CD4-positive, alpha-beta T cell treated with Interleukin-12 subunit alpha and Interleukin-12 subunit beta, for 1 hour (primary cell): ENCODE measurements at regions not wholly inside any gene's neighbourhood (a gene's known extent, or its start where the extent isn't known, plus 50 kb on each side); places are given as distances from the start of the nearest gene placed in this dataset.
"Not testable (repeated sequence)": the region's sequence is repeated elsewhere in the genome, so short reads cannot be mapped to it uniquely, and the experiment has no call there.

ENCODE experiments used
- DNase-seq: peaks from one replicate; pipeline ENCODE4 v3.0.0-alpha.2; 2020

DNA sequence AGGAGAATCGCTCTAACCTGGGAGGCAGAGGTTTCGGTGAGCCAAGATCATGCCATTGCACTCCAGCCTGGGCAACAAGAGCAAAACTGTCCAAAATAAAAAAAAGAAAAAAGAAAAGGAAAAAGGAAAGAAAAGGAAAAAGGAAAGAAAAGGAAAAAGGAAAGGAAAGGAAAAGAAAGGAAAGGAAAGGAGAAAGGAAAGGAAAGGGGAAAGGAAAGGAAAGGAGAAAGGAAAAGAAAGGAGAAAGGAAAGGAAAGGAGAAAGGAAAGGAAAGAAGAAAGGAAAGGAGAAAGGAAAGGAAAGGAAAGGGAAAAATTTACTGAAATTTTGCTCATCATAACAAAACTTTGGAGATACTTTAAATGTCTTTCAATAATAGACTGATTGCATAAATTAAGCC lies 391.3 kb upstream of the GYPC start:
- DNase-seq, result no peak

DNA sequence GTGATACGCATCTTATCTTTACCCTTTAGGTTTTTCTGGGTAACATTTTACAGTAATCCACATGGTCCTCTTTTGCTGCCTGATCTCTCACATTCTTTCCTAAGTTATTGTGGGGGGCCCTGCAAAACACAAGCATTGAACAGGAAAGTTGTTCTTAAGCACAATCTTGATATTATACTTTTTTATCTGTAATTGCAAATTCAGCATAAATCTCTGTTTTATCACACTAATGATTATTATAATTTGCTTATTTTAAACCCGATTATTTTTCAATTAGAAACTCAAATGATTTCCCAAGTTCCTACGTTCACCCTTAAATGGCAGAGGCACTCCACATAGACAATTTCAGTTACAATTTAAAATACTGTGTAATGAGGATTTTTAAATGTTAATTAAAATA lies 386.0 kb upstream of the GYPC start:
- no peak for DNase-seq

DNA sequence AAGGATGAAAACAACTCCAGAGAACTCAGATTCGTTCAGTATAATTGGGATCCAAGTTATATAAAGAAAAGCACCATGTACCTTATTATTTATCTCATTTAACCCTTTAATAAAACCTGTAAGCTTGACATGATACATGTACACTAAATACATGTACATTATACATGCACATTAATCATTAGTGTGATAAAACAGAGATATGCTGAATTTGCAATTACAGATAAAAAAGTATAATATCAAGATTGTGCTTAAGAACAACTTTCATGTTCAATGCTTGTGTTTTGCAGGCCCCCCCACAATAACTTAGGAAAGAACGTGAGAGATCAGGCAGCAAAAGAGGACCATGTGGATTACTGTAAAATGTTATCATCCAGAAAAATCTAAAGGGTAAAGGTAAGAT lies 385.4 kb upstream of the GYPC start:
- no peak for DNase-seq

DNA sequence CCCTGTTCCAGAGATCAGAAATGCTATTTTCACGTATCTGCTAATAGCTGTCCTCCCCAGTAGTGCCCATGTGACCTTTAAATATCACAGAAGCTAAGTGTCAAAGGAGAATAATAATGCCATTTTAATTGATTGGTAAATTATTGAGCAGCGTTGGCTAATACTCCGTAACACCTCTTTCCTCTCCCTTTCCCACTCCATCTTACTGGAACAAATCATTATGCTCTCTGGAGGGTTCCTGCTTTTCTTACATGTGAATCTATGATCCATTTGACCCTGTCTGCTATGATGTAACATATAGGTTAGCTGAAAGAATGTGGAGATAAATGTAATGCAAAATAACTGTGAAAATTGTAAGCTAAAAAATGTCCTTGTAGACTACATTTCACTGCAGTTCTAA lies 383.6 kb upstream of the GYPC start:
- DNase-seq, result no peak

DNA sequence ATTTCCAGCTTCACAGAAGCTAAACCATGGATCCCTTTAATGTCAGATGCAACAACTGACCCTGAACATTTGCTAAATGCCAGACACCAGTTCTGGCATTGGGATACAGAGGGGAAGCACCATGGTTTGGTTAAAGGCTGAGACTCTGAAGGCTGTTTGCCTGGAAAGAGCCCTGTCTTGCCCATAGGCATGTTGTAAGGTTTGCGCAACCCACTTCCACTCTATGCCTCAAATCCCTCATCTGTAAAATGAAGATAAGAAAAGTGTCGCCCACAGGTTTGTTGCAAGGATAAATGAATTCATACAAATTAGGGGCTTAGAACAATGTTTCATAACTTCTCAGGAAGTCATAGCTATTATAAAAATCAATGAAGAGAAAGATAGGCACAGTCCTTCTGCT lies 380.9 kb upstream of the GYPC start:
- DNase-seq, result no peak

DNA sequence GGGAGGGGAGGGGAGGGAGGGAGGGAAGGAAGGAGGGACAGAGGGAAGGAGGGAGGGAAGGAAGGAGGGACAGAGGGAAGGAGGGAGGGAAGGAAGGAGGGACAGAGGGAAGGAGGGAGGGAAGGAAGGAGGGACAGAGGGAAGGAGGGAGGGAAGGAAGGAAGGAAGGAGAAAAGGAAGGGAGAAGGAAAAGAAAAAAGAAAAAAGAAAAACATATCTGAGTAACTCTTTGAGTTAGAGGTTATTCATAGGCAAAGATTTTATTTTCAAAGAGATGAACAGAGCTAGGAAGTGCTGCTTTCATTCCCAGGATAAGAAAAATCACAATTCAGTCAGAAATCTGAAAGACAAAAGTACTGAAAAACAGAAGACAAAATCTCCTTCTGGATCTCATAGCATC lies 379.7 kb upstream of the GYPC start:
- not testable (repeated sequence) for DNase-seq

DNA sequence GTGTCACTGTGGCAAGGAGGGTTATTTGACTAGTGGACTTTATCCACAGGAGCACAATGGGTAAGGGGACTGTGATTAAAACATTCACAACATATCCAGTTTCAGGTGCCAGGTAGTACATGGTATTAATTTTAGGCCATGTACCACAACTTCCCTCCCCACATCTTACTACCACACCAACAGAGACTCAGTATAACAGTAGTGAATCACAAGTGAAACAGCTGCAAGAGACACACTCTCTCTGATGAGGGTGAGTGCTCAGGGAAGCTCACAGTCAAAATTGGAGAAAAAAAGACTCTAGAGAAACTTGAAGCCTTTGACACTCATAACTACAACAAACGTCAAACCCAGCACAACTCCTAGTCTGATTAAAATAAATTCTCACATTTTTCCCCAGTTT lies 367.6 kb upstream of the GYPC start:
- DNase-seq, result no peak

DNA sequence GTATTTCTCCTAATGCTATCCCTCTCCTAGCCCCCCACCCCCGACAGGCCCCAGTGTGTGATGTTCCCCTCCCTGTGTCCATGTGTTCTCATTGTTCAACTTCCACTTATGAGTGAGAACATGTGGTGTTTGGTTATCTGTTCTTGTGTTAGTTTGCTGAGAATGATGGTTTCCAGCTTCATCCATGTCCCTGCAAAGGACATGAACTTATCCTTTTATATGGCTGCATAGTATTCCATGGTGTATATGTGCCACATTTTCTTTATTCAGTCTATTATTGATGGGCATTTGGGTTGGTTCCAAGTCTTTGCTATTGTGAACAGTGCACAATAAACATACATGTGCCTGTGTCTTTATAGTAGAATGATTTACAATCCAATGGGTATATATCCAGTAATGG lies 362.0 kb upstream of the GYPC start:
- DNase-seq, result not testable (repeated sequence)

DNA sequence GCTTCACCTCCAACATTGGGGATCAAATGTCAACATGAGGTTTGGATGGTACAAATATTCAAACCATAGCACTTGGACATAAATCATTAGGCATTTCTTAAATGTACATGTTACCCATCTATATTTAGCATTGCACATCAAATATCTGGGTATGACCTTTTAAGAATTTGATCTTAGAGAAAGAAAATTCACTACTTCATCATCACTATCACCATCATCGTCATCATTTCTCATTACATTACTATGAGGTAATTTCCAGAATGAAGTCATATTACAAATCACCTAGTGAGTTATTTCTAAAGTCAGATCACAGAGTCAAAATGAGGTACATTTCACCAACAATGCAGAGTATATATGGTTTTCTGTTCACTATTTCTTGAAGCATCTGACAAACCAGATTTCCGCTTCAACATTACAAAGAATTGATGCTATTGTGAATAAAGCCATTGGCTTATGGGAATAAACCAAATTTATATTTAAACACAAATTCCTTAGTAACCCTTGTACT lies 356.4 kb upstream of the GYPC start:
- DNase-seq, result no peak

DNA sequence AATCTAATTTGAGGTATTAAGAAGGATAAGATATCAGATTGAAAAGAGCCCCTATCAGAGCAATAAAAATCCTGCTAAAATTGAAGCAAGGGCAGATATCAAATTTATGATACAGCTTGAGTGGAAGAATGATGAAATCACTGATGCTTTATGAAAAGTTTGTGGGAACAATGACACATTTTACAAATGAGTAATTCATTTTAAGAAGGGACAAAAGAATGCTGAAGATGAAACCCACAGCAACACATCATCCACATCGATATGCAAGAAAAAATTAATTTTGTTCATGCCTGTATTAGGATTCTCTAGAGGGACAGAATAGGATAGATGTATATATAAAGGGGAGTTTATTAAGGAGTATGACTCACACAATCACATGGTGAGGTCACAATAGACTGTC lies 355.6 kb upstream of the GYPC start:
- DNase-seq, result no peak

DNA sequence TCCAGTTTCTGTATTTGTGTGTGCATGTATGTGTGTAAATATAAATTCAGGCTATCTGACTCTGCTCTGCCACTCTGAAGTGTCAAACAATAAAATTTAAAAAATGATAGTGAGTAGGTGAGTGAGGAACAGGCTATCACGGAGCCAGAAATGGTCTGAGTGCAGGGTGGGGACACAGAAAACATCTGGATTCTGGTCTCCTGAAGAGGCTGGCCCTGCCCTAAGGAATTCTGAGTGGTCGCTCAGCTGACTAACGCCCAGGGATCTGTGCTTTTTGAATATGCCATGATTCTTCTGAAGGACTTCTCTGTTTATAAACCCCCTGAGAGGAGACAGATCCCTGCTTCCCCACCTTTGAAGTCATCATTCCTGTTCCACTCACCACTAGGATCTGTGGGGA lies 353.9 kb upstream of the GYPC start:
- no peak for DNase-seq

DNA sequence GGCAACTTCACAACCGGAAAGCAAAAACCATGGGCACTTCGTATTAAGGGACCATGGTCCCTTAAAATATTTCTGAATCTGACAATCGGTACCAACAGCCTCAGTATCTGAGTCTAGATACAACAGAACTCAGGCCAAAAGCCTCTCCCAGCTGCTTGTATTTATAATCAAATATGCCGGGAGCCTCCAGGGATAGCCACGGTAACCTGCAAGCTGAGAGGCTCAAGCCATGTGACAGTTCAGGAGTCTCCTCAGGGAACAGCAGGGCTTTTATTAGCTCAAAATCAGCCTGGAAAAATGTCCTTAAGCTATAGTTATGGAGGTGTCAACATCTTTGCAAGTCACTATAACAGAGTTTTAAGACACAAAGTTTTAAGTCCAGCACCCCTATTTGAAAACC lies 352.8 kb upstream of the GYPC start:
- DNase-seq, result no peak

DNA sequence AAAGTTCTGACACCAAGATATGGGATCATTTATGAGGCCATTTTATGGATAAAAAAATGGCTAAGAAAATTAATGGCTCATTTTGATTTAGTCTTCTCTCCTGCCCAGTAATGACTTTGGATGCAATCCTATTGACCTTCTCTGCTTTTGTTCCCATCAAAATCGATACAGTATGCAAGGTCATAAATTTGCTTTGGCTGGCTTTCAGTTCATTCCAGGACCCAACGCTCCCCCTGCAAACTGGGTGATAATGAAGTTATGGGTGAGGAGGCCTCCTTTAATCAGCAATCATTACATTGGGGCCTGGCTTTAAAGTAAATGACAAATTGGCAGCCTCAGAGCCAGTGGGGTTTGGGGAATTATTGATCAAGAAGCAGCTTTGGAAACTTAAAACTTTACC lies 351.8 kb upstream of the GYPC start:
- no peak for DNase-seq

DNA sequence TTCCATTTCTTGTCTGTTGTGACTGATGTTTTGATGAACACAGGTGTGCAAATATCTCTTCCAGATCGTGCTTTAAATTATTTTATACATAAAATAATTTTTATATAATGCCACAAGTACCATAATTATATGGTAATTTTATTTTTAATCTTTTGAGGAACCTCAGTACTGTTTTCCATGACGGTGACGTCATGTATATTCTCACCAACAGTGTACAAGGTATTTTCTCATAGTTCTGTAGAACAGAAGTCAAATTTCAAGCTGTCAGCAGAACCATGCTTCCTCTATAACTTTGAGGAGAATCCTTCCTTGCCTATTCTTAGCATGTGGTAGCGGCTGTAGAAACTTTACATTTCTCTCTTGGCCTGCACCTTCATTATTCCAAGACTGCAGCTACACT lies 349.4 kb upstream of the GYPC start:
- DNase-seq, result no peak

DNA sequence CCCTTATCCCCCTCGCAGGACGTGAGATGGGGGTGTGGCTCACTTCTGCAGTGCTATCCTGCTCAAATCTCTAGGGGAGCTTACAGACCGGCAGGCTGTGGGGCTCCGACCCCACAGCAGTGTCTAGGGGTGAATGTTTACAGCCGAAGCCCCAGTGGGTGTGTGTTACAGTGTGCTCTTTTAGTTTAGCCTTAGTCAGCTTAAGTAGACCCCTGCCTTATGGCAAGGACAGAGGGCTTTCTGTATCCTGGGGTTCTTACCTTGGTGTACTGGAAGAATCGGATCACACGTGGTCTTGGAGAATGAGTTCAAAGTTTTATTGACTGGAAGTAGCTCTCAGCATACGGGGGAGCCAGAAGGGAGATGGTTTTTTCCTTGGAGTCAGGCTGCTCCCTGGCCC lies 348.2 kb upstream of the GYPC start:
- DNase-seq, result no peak

DNA sequence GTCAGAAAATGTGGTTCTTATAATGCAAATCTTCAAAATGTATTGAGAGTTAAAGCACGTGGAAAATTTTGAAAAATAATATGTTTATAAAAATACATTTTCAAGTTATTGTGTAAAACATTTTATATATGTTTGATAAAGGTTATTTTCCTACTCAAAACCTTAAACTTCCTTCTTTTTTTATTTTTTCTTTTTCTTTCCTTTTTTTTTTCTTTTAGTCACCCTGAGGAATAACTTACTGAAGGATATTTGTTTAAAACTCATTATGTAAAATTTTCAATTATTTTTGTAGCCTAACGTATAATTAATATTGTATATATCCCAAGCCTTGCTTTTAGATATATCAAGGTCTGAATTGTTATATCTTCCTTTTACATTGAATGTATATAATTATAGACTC lies 346.8 kb upstream of the GYPC start:
- DNase-seq, result no peak

DNA sequence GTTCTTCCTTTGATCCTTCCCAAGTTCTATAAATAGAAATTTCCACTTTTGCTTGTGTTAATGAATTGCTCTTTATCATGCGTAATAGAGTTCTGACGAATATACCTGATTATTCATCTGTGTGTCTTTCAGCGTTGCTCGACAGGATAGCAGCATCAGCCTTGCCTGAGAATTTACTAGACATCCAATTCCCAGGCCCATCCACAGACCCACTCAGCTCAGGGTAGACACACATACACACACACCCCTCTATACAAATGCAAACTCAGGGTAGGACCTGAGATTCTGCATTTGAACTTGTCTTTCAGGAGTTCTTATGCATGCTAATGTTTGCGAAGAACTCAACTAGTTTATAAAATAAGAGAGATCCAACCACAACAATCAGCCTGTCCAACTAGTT lies 343.4 kb upstream of the GYPC start:
- no peak for DNase-seq

DNA sequence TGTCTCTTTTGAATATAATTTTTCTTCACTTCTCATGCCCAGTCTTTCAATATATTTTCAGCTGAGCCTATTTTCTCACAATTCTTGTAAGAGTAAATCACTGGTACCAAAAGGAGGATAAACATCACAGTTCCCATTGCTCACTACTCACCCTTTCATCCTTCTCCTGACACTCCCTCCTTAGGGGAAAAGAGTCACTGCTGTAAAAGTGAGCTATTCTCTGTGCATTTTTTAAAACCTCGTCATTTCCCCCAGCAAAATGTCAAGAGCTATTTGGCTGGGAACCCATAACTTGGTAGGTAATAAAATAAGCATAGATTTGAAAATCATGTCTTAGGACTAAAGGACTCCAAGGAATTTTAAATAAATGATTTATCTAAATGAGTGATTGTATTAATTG lies 340.1 kb upstream of the GYPC start:
- no peak for DNase-seq

DNA sequence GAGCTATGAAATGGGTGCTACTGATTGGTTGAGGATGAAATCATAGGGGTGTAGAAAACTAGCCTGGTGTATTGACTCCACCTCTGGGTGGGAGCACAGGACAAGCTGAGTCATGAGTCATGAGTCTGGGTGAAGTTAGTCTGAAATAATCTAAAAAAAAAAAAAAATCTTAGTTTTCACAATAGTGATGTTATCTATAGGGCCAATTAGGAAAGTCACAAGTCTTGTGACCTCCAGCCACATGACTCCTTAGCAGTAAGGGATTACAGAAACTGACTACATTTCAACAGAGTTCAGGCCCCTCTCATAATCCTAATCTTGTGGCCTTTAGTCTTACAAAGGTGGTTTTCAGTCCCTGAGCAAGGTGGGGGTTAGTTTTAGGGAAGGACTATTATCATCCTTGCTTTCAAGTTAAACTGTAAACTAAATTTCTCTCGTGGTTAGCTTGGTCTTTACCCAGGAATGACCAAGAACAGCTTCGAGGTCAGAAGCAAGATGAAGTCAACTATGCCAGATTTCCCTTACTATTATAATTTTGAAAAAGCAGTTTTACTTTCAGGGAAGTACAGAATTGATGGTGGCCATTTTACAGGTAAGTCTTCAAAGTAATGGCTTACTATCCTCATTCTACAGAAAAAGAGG lies 338.0 kb upstream of the GYPC start:
- DNase-seq, result no peak

DNA sequence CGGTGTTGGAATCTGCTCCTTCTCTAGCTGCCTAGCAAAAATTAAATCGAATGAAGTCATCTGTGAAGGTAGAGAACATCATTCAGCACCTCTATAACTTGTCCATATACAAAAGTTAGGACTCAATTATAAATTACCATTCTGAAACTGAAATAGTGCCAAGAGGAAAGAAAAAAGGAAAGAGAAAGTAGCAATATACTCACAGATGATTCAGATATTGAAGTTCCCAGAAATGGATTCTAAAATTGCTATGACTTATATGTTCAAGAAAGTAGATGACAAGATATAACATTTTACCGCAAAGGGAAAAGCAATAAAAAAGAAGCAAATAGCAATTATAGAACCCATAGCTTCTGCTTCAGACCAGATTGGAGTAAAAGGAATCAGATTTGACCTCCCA lies 333.6 kb upstream of the GYPC start:
- no peak for DNase-seq

DNA sequence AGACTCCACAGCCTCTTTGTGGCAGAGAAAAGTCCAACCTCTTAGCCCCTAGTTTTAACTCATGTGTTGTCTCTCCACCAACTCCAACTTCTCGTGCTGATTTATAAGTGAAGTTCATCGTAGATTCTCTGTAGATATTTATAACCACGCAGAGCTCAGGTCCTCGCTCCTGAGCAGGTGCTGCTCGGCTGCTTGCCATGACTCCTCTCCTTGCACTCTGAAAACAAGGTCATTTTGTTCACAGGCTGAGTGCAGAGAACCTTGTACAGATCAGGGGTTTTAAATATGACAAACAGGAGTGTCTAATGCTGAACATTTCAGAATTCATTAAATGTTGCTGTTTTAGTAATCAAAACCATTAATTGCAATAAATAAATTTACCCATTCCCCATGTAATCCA lies 330.8 kb upstream of the GYPC start:
- no peak for DNase-seq

DNA sequence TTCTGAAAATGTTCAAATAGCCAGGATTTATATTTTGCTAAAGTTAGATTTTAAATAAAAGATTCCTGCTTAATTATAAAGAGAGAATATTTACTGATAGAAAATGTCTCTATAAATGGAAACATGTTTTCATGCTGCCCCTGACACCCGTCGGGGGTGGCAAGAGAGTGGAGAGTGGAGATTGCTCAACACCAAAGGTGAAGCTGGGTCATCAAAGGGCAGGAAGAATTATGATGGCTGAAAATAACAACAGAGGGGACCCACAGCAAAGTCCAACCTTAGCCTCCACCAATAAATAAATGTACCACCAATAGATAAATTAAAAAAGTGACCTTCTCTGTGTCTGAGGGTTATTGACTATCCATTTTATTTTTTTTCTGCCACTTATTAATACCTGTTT lies 326.8 kb upstream of the GYPC start:
- no peak for DNase-seq

DNA sequence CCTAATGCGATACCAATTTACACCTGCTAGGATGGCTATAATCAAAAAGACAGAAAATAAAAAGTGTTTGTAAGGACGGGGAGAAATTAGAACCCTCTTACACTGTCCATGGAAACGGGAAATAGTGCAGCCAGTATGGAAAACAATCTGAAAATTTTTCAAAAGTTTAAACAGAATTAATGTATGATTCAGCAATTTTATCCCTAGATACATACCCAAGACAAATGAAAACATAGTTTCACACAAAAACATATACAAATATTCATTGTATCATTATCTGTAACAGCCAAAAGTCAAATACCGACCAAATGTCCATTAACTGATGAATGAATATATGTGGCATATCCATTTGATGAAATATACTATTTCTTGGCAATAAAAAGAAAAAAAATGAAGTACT lies 313.5 kb upstream of the GYPC start:
- DNase-seq, result no peak

DNA sequence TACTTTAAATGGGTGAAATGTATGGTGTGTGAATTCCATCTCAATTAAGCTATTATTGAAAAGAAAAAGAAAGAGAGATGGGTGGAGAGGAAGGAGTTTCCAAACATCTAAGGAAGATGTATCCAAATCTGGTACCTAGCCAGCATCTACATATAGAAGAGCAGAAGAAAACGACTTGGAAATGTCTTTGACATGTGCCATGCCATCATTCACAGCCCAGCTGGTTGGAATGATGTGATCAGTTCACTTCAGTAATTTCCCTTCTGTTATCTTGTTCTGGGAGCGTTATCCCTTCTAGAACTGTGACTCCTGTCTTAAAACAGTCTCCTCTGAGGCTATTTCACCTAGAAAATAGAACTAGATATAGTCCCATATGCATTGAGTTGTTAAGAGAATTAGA lies 312.8 kb upstream of the GYPC start:
- no peak for DNase-seq

DNA sequence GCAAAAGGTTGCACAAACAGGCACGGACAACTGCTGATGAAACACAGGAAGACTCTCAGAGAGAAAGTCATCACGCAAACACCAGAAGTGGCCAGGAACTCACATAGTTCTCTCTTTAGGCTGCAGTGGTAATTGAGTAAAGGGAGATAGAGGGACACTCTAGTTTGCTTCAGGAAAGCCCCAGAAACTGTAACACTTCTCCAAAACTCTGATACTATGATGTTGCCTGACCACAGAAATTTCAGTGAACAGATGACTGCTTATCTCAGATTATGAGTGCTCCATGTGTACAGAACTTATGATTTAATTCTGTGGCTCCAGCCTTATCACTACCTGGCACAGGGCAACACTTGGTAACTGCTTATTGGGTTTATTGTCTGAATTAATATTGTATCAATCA lies 311.5 kb upstream of the GYPC start:
- no peak for DNase-seq

DNA sequence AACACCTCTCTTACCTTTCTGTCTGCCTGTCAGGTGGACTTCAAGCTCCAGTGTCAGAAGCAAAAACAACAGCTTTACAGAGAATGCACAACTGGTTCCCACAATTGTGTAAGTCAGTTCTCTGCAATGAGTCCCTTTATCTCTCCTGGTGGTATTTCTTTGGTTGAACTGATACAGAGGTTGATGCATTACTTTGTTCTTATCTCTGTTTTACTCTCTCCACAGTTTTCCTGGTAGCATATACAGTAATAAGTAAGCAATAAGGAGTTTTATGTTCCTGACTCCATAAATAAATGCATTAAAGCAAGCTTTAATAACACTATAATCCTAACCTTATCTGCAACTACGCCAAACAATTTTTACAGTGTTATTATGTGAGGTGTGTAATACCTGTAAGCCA lies 310.3 kb upstream of the GYPC start:
- DNase-seq, result no peak
